Activated CD4-positive, alpha-beta memory T cell treated with anti-CD3 and anti-CD28 coated beads for 36 hours (primary cell): ENCODE measurements at regions not wholly inside any gene's neighbourhood (a gene's known extent, or its start where the extent isn't known, plus 50 kb on each side); places are given as distances from the start of the nearest gene placed in this dataset.

ENCODE experiments used
- CTCF ChIA-PET: fragments of 350-600 bp; sonication (Branson Sonifier 250); formaldehyde crosslinking; loops from one replicate; lab custom pipeline; 2021; ENCODE audit warnings: antibody characterized with exemption, inconsistent platforms; lab: Charles Lee
- POLR2A ChIA-PET: fragments of 350-600 bp; sonication (Branson Sonifier 250); formaldehyde crosslinking; loops from one replicate; lab custom pipeline; 2021; ENCODE audit warnings: antibody characterized with exemption; lab: Charles Lee
- DNase-seq: peaks from one replicate; pipeline ENCODE4 v3.0.0-alpha.2; 2020
- H3K27ac Mint-ChIP-seq: one replicate; pipeline ENCODE4 v1.8.0; 2021; ENCODE audit warnings: mixed read lengths
- H3K27me3 Mint-ChIP-seq: one replicate; pipeline ENCODE4 v1.8.0; 2021; ENCODE audit warnings: mixed read lengths
- H3K36me3 Mint-ChIP-seq: one replicate; pipeline ENCODE4 v1.8.0; 2021; ENCODE audit warnings: mixed read lengths
- H3K4me1 Mint-ChIP-seq: one replicate; pipeline ENCODE4 v1.8.0; 2021; ENCODE audit warnings: low read depth, mixed read lengths
- H3K4me3 Mint-ChIP-seq: one replicate; pipeline ENCODE4 v1.8.0; 2021; ENCODE audit warnings: mild to moderate bottlenecking, mixed read lengths
- H3K9me3 Mint-ChIP-seq: one replicate; pipeline ENCODE4 v1.8.0; 2021; ENCODE audit warnings: mixed read lengths
- intact Hi-C: fragments of 100-400 bp; cut with micrococcal nuclease; formaldehyde crosslinking; loops from one replicate; pipeline ENCODE4 v1.15.1; 2023

DNA sequence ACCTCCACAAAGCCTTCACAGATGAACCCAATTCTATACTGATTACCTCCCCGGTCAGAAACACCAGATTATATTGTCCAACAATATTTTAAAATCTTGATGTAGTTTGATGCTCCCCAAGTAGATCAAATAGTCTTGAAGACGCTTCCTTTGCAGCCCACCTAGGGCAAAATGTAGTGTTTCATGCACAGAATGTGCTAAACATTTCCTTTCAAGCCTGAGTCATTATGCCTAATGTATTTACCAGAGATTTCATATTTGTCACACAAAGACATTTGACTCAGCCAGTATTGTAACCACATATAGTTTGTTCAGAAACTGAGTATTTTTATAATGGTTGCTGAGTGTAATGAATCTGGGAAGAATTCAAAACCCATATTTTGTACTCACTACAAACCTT is 1396.8 kb downstream of the LRRC4C start:
- intact Hi-C loops: no loop called here
- no peaks in the 10 kb centered on the region for H3K4me1 Mint-ChIP-seq
- ChIA-PET CTCF (no interaction called here), POLR2A (no interaction called here)
- H3K36me3 Mint-ChIP-seq: no peaks in the 10 kb centered on the region
- H3K4me3 Mint-ChIP-seq: no peak overlapping the region
- peaks cover 15% of the 10 kb centered on the region for H3K9me3 Mint-ChIP-seq
- no peak for DNase-seq
- no peaks in the 10 kb centered on the region for H3K27me3 Mint-ChIP-seq
- H3K27ac Mint-ChIP-seq: no peak overlapping the region

DNA sequence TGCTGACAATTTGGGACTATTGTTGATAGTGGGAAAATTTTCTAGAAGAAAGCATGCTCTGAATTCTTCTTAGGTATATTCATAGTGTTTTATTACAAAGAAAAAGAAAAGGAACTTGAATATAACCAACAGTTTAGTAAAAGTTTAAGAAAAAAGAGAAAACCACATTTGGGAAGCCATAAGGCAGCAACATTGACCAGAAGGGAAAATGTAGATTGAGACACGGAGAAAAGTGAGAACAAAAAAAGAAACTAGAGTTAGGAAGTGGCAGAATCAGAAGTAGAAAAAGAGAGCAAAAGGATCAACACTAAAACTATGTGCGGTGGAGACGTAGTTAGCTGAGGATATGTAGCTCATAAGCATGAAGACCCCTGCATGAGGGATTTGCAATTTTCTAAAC is 1398.2 kb downstream of the LRRC4C start:
- ChIA-PET POLR2A (no interaction called here), CTCF (no interaction called here)
- H3K9me3 Mint-ChIP-seq: peaks cover 10% of the 10 kb centered on the region
- no peak for DNase-seq
- intact Hi-C loops: no loop called here
- no peak overlapping the region for H3K4me3 Mint-ChIP-seq
- H3K4me1 Mint-ChIP-seq: no peaks in the 10 kb centered on the region
- H3K27me3 Mint-ChIP-seq: no peaks in the 10 kb centered on the region
- no peaks in the 10 kb centered on the region for H3K36me3 Mint-ChIP-seq
- no peak overlapping the region for H3K27ac Mint-ChIP-seq

DNA sequence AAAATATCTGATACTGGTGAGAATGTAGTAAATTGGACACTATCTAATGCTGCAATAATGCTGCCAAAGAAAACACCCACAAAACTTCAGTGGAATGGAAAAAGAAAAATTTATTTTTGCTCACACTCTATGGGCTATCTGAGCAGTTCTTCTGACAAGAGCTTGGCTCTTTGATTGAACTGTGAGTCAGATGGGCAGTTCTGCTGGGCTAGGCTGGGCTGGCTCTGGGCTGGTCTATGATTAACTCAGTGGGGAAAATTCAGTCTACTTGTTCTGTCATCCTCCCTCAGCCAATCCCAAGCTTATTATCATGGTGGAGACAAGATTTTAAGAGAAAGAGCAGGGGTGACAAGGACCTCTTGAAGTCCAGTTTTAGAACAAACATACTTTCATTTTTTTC is 1404.8 kb downstream of the LRRC4C start:
- peaks cover 7% of the 10 kb centered on the region for H3K9me3 Mint-ChIP-seq
- no peaks in the 10 kb centered on the region for H3K36me3 Mint-ChIP-seq
- H3K4me3 Mint-ChIP-seq: no peak overlapping the region
- no peak overlapping the region for H3K27ac Mint-ChIP-seq
- no peaks in the 10 kb centered on the region for H3K27me3 Mint-ChIP-seq
- intact Hi-C loops: no loop called here
- H3K4me1 Mint-ChIP-seq: no peaks in the 10 kb centered on the region
- CTCF ChIA-PET: no interaction called here
- POLR2A ChIA-PET: no interaction called here
- DNase-seq: no peak

DNA sequence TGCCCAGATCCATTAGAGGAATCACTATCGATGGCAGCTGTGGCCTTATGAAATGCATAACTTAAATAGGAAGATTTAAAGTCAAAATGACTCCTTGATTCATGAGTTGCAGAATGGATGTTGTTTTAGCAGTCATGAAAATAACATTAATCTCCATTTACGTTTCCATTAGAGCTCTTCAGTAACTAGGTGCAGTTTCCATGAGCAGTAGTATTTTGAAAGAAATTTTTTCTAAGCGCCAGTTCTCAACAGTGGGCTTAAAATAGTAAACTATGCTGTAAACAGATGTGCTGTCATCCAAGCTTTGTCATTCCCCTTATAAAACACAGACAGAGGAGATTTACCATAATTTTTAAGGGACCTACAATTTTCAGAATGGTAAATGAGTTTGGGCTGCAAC is 1414.1 kb downstream of the LRRC4C start:
- no peak overlapping the region for H3K4me3 Mint-ChIP-seq
- no peaks in the 10 kb centered on the region for H3K4me1 Mint-ChIP-seq
- DNase-seq: no peak
- H3K27me3 Mint-ChIP-seq: no peaks in the 10 kb centered on the region
- CTCF ChIA-PET: no interaction called here
- H3K27ac Mint-ChIP-seq: no peak overlapping the region
- POLR2A ChIA-PET: no interaction called here
- H3K36me3 Mint-ChIP-seq: no peaks in the 10 kb centered on the region
- intact Hi-C loops: no loop called here
- peaks cover 34% of the 10 kb centered on the region for H3K9me3 Mint-ChIP-seq

DNA sequence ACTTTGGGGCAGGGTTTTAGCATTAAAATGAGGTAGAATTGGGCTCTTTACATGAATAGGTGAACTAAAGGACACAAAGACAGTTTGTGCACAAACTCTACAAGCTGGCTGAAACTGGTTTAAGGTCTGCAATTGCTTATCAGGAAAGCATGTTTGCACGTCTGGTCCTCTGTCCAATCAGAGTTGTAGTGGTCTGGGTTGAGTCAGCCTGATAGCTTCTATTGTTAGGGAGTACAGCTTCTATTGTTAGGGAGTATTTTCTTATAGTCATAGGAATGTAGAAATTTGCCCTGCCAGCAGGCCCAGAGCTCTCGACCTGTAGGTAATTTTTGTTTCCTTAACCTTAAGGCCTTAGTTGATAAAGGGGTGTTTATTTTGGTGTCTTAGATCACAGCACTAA is 1422.4 kb downstream of the LRRC4C start:
- Mint-ChIP-seq H3K36me3 (no peaks in the 10 kb centered on the region), H3K4me3 (no peak overlapping the region)
- intact Hi-C loops: no loop called here

DNA sequence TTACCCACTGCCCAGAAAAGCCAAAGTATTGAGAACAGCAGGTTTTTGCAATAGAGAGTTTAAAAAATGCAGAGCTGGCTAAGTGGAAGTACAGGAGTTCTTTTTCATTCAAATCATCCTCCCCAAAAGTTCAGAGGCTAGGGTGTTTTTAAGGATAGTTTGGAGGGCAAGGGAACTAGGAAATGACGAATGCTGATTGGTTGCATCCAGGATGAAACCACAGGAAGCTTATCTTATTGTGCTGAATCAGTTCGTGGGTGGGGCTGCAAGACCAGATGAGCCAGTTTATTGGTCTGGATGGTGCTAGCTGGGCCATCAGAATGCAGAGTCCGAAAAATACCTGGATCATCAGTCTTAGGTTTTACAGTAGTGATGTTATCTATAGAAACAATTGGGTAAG is 1427.1 kb downstream of the LRRC4C start:
- H3K4me1 Mint-ChIP-seq: no peaks in the 10 kb centered on the region
- no peak overlapping the region for H3K4me3 Mint-ChIP-seq
- intact Hi-C loops: no loop called here
- POLR2A ChIA-PET: no interaction called here
- no peaks in the 10 kb centered on the region for H3K36me3 Mint-ChIP-seq
- H3K9me3 Mint-ChIP-seq: peaks cover 18% of the 10 kb centered on the region
- H3K27me3 Mint-ChIP-seq: no peaks in the 10 kb centered on the region
- no peak for DNase-seq
- H3K27ac Mint-ChIP-seq: no peak overlapping the region
- CTCF ChIA-PET: interaction anchor here (0.6 kb wide), 1 partner anchor 286 kb away, joined by 3 read pairs; no protein-coding TSS in a partner anchor

More for the DNA sequence above, 1422.4 kb downstream of the LRRC4C start:
- Mint-ChIP-seq H3K27me3 (no peaks in the 10 kb centered on the region), H3K4me1 (no peaks in the 10 kb centered on the region), H3K27ac (no peak overlapping the region), H3K9me3 (peaks cover 19% of the 10 kb centered on the region)
- DNase-seq: no peak
- CTCF ChIA-PET: no interaction called here
- POLR2A ChIA-PET: no interaction called here

DNA sequence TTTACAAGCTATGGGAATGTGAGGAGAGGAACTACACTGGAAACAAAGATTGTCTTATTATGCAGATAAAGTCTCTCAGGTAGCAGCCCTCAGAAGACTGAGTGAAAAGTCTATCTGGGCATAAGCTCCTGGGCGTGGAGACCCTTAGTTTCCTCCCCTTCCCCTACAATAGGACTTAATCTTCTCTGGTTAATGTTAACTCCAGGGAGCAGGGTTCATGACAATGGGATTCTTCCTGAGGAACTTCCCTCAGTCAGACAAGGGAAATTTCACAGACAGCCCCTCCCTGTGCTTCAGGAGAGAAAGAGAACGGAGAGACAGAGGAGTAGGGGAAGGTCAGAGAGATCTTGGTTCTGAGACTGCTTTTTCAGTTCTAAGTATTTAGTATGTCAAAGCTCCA is 1428.6 kb downstream of the LRRC4C start:
- Mint-ChIP-seq H3K4me1 (no peaks in the 10 kb centered on the region), H3K27ac (no peak overlapping the region), H3K27me3 (no peaks in the 10 kb centered on the region), H3K36me3 (no peaks in the 10 kb centered on the region), H3K9me3 (peaks cover 18% of the 10 kb centered on the region), H3K4me3 (no peak overlapping the region)
- no peak for DNase-seq
- ChIA-PET CTCF (no interaction called here), POLR2A (no interaction called here)
- intact Hi-C loops: no loop called here

DNA sequence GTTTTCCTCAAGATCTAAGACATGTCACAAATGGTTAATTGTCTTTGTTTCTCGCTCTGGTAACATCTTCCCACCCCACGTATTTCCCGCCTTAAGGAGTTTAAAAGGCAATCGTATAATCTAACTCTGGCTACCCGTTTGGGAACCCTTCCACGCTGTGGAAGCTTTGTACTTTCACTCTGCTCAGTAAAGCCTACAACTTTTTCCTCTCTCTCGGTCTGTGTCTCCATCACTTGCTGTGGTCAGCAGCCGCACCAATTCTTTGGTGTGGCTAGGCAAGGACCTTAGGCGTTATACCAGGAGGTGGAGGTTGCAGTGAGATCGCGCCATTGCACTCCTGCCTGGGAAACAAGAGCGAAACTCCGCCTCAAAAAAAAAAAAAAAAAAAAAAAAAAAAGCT is 1430.1 kb downstream of the LRRC4C start:
- POLR2A ChIA-PET: no interaction called here
- no peak for DNase-seq
- no peaks in the 10 kb centered on the region for H3K36me3 Mint-ChIP-seq
- peaks cover 14% of the 10 kb centered on the region for H3K9me3 Mint-ChIP-seq
- no peaks in the 10 kb centered on the region for H3K4me1 Mint-ChIP-seq
- H3K4me3 Mint-ChIP-seq: no peak overlapping the region
- H3K27ac Mint-ChIP-seq: no peak overlapping the region
- CTCF ChIA-PET: no interaction called here
- intact Hi-C loops: no loop called here
- no peaks in the 10 kb centered on the region for H3K27me3 Mint-ChIP-seq

DNA sequence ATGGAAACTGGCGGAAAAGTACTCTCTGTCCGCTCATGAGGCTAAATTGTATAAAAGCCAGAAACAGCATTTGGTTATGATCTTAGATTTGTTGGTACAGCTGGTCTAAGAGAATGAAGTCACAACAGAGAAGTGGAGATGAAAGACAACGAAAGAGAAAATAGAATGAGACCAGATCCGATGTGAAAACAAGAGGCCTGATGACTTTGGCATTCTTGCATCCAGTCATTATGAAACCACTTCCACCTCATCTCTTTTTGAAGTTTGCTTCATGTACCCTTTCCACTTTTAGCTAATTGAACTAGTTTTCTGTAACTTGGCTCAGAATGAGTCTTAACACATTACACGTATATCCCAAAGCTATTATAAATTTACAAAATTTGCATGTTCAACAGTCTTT is 1431.7 kb downstream of the LRRC4C start:
- Mint-ChIP-seq H3K4me3 (no peak overlapping the region), H3K27me3 (no peaks in the 10 kb centered on the region), H3K9me3 (peaks cover 20% of the 10 kb centered on the region), H3K4me1 (no peaks in the 10 kb centered on the region), H3K27ac (no peak overlapping the region), H3K36me3 (no peaks in the 10 kb centered on the region)
- ChIA-PET CTCF (no interaction called here), POLR2A (no interaction called here)
- intact Hi-C loops: no loop called here
- DNase-seq: no peak

DNA sequence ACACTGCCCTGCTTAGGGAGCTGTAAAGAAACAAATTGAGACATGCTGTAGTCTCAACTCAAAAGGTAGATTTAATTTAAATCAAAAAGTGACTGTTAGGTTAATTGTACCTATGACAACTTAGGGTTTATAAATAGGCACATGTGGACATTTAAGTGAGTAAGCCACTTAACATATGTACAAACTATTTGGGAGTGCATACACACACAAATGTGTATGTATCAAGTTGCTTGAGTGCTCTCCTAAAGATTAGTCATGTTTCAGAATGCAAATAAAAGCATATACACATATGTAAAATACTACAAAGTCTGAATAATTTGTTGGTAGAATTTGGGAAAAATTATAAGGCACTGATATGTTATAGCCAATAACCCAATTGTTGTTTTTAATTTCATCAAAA is 1435.7 kb downstream of the LRRC4C start:
- Mint-ChIP-seq H3K27ac (no peak overlapping the region), H3K4me1 (no peaks in the 10 kb centered on the region), H3K27me3 (no peaks in the 10 kb centered on the region), H3K4me3 (no peak overlapping the region), H3K36me3 (no peaks in the 10 kb centered on the region), H3K9me3 (peaks cover 23% of the 10 kb centered on the region)
- ChIA-PET POLR2A (no interaction called here), CTCF (interaction anchor here (0.6 kb wide), 1 partner anchor 239 kb away, joined by 6 read pairs; no protein-coding TSS in a partner anchor)
- intact Hi-C loops: no loop called here
- no peak for DNase-seq

DNA sequence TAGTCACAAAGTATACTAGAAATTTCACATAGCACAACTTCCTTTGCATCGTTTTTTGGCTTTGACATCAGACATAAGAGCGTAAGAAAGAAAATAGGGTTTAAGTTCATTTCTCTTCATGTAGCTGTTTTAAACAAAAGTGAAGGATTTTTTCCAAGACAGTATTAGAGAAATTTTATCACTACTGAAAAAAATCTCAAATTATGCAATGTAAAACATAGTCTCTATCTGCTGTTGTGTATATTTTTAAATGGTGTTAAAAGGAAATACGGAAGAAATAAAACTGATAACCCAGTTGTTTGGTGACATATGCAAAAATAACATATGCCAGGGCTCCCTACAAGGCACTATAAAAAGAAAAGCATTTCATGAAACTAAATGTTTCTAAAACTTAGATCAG is 1449.4 kb downstream of the LRRC4C start:
- POLR2A ChIA-PET: no interaction called here
- no peak for DNase-seq
- no peak overlapping the region for H3K4me3 Mint-ChIP-seq
- CTCF ChIA-PET: no interaction called here
- no peaks in the 10 kb centered on the region for H3K4me1 Mint-ChIP-seq
- intact Hi-C loops: no loop called here
- H3K9me3 Mint-ChIP-seq: peaks cover 6% of the 10 kb centered on the region
- no peak overlapping the region for H3K27ac Mint-ChIP-seq
- H3K36me3 Mint-ChIP-seq: no peaks in the 10 kb centered on the region
- H3K27me3 Mint-ChIP-seq: no peaks in the 10 kb centered on the region

DNA sequence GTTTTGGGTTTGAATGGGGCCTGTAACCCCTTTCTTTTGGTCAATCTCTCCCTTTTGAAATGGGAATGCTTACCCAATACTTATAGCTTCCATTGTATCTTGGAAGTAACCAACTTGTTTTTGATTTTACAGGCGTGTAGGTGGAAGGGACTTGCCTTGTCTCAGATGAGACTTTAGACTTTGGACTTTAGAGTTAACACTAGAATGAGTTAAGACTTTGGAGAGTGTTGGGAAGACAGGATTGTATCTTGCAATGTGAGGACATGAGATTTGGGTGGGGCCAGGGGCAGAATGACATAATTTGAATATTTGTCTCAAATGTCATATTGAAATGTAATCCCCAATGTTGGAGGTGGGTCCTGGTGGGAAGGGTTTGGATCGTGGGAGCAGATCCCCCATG is 1466.9 kb downstream of the LRRC4C start:
- intact Hi-C loops: no loop called here
- ChIA-PET POLR2A (no interaction called here), CTCF (no interaction called here)
- no peak for DNase-seq
- Mint-ChIP-seq H3K4me1 (no peaks in the 10 kb centered on the region), H3K4me3 (no peak overlapping the region), H3K27ac (no peak overlapping the region), H3K27me3 (no peaks in the 10 kb centered on the region), H3K9me3 (peaks cover 19% of the 10 kb centered on the region), H3K36me3 (no peaks in the 10 kb centered on the region)

DNA sequence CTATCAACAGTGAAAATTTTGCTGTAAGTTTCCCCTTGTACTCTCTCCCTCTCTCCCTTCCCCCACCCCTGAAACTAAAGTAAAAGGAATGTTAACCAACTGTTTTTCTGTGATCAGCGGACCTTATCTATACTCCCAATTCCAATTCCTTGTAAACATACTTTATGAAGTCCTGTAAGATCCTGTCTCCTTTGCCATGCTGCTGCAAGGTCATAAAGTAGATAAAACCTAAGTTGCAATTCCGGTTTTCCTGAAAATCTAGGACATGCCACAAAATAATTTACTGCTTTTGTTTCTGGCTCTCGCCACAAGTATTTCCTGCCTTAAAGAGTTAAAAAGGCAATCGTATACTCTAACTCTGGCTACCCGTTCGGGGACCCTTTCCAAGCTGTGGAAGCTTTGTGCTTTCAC is 1469.0 kb downstream of the LRRC4C start:
- no peaks in the 10 kb centered on the region for H3K36me3 Mint-ChIP-seq
- peaks cover 29% of the 10 kb centered on the region for H3K9me3 Mint-ChIP-seq
- no peak overlapping the region for H3K27ac Mint-ChIP-seq
- CTCF ChIA-PET: no interaction called here
- H3K4me3 Mint-ChIP-seq: no peak overlapping the region
- intact Hi-C loops: no loop called here
- POLR2A ChIA-PET: no interaction called here
- no peaks in the 10 kb centered on the region for H3K27me3 Mint-ChIP-seq
- H3K4me1 Mint-ChIP-seq: no peaks in the 10 kb centered on the region
- no peak for DNase-seq
